ENCODE measurements at regions not wholly inside any gene's neighbourhood (a gene's known extent, or its start where the extent isn't known, plus 50 kb on each side); places are given as distances from the start of the nearest gene placed in this dataset.

DNA sequence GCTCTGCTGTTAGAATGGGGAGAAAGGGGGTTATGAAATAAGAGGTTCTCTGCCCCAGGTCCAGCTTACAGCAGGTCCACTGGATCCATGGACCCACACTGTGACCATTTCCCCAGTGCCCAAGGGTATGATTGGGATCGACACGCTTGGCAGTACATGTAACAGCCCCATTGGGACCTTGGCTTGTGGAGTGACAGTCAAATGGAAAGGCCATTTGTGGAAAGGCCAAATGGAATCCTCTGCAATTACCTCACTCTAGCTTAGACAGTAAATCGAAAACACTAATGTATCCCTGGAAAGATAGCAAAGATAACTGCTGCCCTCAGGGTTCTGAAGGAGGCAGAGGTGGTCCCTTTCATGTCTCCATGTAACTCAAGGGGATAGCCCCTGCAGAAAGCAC, 109.1 kb downstream of the MINAR1 start:
- no peaks in the 10 kb centered on the region for H3K4me1 Mint-ChIP-seq (ENCODE audit: unreplicated experiment)
- no peak overlapping the region for H3K27ac Mint-ChIP-seq (ENCODE audit: unreplicated experiment)
- TF ChIP-seq, protein P1, sequence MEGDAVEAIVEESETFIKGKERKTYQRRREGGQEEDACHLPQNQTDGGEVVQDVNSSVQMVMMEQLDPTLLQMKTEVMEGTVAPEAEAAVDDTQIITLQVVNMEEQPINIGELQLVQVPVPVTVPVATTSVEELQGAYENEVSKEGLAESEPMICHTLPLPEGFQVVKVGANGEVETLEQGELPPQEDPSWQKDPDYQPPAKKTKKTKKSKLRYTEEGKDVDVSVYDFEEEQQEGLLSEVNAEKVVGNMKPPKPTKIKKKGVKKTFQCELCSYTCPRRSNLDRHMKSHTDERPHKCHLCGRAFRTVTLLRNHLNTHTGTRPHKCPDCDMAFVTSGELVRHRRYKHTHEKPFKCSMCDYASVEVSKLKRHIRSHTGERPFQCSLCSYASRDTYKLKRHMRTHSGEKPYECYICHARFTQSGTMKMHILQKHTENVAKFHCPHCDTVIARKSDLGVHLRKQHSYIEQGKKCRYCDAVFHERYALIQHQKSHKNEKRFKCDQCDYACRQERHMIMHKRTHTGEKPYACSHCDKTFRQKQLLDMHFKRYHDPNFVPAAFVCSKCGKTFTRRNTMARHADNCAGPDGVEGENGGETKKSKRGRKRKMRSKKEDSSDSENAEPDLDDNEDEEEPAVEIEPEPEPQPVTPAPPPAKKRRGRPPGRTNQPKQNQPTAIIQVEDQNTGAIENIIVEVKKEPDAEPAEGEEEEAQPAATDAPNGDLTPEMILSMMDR (IDR thresholded peaks at IDR 0.05; ENCODE audit: unreplicated experiment), result no peak
- DNase-seq (ENCODE audit: low spot score), result no peak
- no peaks in the 10 kb centered on the region for H3K9me3 Mint-ChIP-seq (ENCODE audit: unreplicated experiment)
- H3K4me3 Mint-ChIP-seq (ENCODE audit: unreplicated experiment), result no peak overlapping the region
- H3K36me3 Mint-ChIP-seq (ENCODE audit: low read depth, unreplicated experiment), result no peaks in the 10 kb centered on the region
- H3K27me3 Mint-ChIP-seq (ENCODE audit: unreplicated experiment), result peaks cover 4% of the 10 kb centered on the region

DNA sequence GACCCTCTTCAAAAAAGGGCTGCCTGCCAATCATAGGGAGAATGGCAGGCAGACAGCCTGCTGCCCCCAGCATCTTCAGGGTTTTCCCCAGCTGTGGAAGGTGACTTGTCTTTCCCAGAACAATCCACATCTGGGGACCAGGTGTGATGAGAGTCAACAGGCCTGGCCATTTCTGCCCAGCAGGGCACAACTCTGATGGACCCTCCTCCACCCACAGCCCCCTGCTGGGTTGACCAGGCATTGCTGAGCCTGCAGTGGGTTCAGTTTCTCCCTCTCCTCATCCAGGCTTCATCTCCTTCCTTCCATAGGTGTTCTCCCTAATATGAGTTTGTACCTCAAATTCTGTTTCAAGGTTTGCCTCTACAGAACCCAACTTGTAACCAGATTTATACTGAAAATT, 111.0 kb downstream of the MINAR1 start:
- Mint-ChIP-seq H3K36me3 (ENCODE audit: low read depth, unreplicated experiment) (no peaks in the 10 kb centered on the region), H3K9me3 (ENCODE audit: unreplicated experiment) (no peaks in the 10 kb centered on the region), H3K4me3 (ENCODE audit: unreplicated experiment) (no peak overlapping the region), H3K27ac (ENCODE audit: unreplicated experiment) (no peak overlapping the region), H3K4me1 (ENCODE audit: unreplicated experiment) (no peaks in the 10 kb centered on the region), H3K27me3 (ENCODE audit: unreplicated experiment) (peaks cover 3% of the 10 kb centered on the region)
- TF ChIP-seq, protein P1 (IDR thresholded peaks at IDR 0.05; ENCODE audit: unreplicated experiment), result peak; percentile 15
- no peak for DNase-seq (ENCODE audit: low spot score)

DNA sequence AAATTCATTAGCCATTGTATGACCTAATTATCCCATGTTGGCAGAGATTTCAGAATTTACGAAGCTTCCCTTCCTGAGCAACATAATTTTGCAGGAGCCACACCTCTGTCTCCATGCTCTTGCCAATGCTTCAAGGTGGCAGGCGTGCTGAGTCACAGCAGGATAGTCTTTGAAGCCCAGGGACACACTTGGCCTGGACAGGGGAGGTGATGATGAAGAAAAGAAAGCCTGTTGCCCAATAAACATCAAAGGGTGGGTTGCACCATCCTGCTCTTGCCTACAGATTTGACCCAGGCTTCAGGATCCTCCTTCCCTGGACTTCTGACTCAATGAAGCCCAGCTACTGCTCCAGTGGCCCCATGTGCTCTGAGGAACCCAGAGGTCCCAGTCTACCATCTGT, 117.1 kb downstream of the MINAR1 start:
- TF ChIP-seq, protein P1 (IDR thresholded peaks at IDR 0.05; ENCODE audit: unreplicated experiment), result no peak
- Mint-ChIP-seq H3K27me3 (ENCODE audit: unreplicated experiment) (no peaks in the 10 kb centered on the region), H3K4me3 (ENCODE audit: unreplicated experiment) (no peak overlapping the region), H3K36me3 (ENCODE audit: low read depth, unreplicated experiment) (no peaks in the 10 kb centered on the region), H3K27ac (ENCODE audit: unreplicated experiment) (no peak overlapping the region), H3K4me1 (ENCODE audit: unreplicated experiment) (no peaks in the 10 kb centered on the region), H3K9me3 (ENCODE audit: unreplicated experiment) (no peaks in the 10 kb centered on the region)
- DNase-seq (ENCODE audit: low spot score), result no peak

DNA sequence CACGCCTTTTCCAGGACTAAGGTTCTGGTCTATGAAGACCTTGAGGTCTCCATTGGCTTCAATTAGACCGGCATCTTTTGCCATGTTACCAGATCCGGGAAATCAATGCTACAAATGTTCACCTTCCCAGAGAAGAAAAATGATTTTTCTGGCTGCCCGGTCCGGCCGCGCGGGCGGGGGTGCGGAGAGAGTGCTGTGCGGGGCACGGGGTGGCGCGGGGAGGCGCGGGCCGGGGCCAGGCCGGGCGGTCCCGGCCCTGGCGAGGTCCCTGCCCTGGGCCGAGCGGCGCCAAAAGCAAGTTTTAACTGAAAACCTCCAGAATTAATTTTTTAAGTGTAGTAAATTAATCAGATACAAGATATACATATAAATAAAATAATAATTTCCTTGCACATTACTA, 128.2 kb downstream of the MINAR1 start:
- no peak overlapping the region for H3K4me3 Mint-ChIP-seq (ENCODE audit: unreplicated experiment)
- H3K9me3 Mint-ChIP-seq (ENCODE audit: unreplicated experiment), result no peaks in the 10 kb centered on the region
- no peak overlapping the region for H3K27ac Mint-ChIP-seq (ENCODE audit: unreplicated experiment)
- H3K27me3 Mint-ChIP-seq (ENCODE audit: unreplicated experiment), result no peaks in the 10 kb centered on the region
- no peaks in the 10 kb centered on the region for H3K4me1 Mint-ChIP-seq (ENCODE audit: unreplicated experiment)
- H3K36me3 Mint-ChIP-seq (ENCODE audit: low read depth, unreplicated experiment), result no peaks in the 10 kb centered on the region
- TF ChIP-seq, protein P1 (IDR thresholded peaks at IDR 0.05; ENCODE audit: unreplicated experiment), result no peak
- DNase-seq (ENCODE audit: low spot score), result no peak

DNA sequence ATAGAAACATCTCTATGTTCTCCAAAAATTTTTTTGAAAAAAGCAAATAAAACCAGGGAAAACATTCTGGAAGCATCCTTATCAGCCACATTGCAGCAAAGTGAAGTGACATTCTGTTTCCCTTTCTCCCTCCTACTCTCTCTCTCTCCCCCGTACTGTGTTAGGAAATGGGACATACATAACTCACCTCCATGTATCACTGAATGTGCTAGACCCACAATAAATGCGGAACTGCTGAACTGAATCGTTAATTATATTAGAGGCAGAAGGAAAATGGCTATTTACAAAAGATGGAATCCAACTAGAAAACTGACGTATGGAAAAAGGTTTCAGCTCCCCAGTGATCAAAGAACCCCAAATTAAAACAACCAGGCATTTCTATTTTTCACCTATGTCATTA, 129.8 kb downstream of the MINAR1 start:
- Mint-ChIP-seq H3K4me1 (ENCODE audit: unreplicated experiment) (no peaks in the 10 kb centered on the region), H3K27ac (ENCODE audit: unreplicated experiment) (no peak overlapping the region), H3K9me3 (ENCODE audit: unreplicated experiment) (no peaks in the 10 kb centered on the region), H3K27me3 (ENCODE audit: unreplicated experiment) (no peaks in the 10 kb centered on the region), H3K36me3 (ENCODE audit: low read depth, unreplicated experiment) (no peaks in the 10 kb centered on the region), H3K4me3 (ENCODE audit: unreplicated experiment) (no peak overlapping the region)
- DNase-seq (ENCODE audit: low spot score), result no peak
- TF ChIP-seq, protein P1 (IDR thresholded peaks at IDR 0.05; ENCODE audit: unreplicated experiment), result no peak

Measured in endothelial cell (in vitro differentiated cells).